GM18508 (cell line): ENCODE measurements at regions not wholly inside any gene's neighbourhood (a gene's known extent, or its start where the extent isn't known, plus 50 kb on each side); places are given as distances from the start of the nearest gene placed in this dataset.

ENCODE experiments used
- ATAC-seq: cut with Tn5 transposase; IDR thresholded peaks from one replicate; pipeline ENCODE4 v1.9.1; 2021; ENCODE audit warnings: moderate number of reproducible peaks; ENCODE audit not compliant: insufficient read depth, unreplicated experiment

- no peak for ATAC-seq
These were observed 706.0 kb upstream of the RAB6C start for GRCh38 chr2:129273266-129274037.

DNA sequence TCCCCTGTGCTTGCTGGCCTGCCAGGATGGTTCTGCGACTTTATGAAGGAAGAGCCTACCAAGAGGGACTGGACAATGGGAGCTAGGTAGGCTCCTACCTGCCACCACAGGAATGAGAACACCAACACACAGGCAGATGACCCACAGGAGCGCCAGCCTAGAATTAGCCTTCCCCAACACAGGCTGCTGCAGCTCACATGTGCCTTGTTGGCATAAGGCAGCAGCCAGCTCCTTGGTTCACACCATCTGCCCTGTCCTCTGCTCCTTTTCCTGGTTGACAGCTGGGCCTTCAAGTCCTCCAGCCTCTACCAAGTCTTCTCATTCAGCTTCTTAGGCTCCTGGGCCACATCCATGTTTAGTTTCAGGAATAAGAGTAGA lies 705.4 kb upstream of the RAB6C start:
- ATAC-seq: no peak

DNA sequence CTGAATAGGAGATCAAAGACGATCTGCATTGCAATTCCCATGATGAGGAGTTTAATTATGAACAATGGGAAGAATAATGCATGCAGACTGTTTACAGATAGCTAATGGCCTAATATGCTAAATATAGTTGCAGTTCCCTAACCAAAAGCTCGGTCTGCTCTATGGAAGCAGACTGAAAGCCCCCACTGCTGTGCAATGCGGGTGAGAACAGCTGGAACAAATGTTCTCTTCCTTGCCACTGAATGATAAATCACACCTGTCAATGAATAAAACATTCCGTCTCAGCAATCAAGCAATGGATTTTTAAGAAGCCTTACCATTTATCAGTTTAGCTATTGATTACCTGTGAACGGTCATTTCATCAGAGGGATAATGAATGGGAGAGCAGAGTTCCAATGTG lies 704.5 kb upstream of the RAB6C start:
- no peak for ATAC-seq

DNA sequence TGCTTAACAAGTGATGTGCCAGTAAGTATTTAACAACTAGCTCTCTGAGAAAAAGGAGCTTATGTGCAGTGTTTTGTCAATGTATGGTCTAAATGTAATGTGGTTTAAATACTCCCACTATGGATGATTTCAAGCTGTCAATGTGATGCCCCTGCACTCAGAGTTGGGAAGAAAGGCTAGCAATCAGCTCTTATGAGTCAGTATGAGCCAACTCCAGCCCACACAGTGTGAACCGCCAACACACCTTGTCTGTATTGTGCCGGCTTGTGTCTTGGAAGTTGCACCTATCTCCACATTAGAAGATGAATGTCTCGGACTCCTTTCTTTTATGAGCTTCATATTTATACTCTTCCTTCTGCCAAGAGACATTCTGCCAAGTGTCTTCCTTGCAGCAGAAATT lies 703.8 kb upstream of the RAB6C start:
- no peak for ATAC-seq

- no peak for ATAC-seq
These were observed 702.4 kb upstream of the RAB6C start for GRCh38 chr2:129276978-129277584.

DNA sequence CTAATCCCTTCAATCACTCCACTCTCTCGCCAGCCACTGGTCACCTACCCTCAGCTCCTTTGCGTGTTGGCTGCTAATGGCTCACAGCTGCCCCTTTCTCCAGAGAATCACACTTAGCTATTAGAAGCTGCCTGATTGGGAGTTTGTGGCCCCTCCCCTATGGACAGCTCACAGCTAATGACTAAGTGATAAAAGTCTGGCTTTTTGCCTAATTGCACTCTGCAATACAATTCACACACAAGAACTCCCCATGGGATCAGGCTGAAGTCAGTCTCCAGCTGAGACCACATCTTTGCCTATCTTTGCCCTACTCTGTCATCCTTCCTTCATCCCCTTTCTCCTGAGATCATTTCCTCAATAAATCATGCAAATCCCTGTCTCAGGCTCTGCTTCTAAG lies 701.9 kb upstream of the RAB6C start:
- ATAC-seq: no peak

DNA sequence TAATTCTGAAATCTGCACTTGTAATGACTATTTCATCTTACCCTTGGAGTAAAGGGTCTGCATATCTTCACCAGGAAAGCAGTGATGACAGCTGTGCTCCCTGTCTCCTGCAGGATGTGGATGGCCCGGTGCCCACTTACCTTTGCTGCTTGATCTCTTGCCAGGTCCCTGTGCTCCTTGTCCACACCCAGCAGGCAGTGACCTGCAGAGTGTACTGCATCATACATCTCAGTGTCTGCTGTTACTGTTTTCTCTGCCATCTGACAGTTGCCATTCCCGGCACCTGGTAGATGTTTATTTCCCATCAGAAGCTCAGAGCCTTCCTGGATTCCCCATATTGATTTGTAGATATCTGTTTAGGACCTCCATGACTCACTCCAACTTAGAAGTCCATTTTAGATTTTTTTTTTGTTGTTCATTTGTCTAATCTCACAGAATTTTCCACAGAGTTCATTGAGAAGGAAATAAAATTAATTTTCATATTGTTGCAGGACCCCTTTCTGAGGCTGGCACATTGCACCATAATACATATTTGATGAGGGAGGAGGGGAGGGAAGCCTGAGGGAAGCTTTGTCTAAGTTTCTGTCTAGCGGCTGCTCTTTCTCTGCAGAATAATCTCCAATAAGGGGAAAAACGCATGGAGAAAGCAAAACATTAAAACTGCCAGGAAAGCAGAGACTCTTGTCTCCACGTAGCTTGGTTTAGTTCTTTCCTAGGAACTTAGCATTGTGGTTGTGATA lies 697.5 kb upstream of the RAB6C start:
- no peak for ATAC-seq

DNA sequence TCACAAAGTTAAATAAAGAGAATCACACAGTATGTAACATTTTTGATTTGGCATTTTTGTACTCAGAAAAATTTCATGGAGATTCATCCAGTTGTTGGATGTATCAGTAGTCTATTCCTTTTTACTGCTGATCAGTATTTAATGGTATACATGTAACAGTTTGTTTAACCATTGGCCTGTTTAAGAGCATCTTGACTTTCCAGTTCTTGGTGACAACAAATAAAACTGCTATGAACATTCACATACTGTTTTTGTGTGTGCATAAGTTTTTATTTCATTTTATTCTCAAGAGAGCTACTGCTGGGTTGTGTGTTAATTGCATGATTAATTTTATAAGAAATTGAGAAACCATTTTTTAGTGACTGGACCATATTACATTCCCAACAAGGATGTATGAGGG lies 694.5 kb upstream of the RAB6C start:
- ATAC-seq: no peak

DNA sequence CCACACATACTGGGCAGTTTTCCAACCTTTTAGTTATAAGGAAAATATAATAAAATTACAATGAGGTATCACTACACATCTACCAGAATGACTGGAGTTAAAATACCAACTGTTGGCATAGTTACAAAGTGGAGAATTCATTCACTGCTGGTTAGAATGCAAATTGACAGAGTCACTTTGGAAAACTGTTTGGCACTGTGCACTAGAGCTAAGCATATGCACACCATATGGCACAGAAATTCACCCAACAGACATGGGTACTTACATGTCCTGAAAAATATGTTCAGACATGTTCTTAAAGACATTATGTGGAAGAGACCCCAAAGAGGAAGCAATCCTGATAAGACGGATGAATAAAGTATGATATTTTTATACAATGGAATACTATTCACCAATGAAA lies 686.1 kb upstream of the RAB6C start:
- ATAC-seq: no peak

- ATAC-seq: no peak
These were observed 683.1 kb upstream of the RAB6C start for GRCh38 chr2:129296396-129296795.

DNA sequence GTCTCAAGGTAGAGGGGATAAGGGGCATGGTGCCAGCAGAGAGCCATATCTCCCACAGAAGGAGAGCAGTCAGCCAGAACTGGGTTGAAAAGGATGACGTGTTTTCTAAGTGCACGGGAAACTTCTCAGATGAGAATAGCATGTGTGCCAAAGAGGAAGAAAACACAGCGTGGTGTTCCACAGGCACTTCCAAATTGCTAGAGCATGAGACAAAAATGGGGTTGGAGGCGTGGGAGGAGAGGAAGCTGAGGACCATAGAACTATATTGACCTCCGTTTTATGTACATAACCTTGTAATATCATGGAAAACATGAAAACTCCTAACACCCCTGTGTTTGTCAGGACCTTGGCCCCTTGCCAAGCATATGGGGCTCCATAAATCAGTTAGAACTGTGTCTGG lies 682.7 kb upstream of the RAB6C start:
- ATAC-seq: no peak

DNA sequence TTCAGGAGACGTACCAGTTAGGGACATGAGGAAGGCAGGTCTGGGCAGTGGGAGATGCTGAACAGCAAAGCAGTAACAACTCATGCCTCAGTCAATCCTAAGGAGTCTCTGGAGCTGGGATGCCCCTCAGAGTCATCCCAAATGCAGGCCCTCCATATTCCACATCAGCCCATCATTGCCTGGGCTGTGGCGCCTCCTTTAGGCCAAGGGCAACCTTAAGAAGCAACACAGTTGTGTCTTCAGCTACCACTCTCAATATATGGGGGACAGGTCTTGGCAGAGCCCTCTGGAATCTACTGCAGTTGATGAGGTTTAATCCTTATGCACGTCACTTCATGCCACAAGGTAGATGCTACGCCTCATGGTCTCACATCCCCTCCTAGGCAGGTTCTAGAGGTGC lies 682.0 kb upstream of the RAB6C start:
- ATAC-seq: no peak

GRCh38 chr2:129299338-129299737 lies 680.1 kb upstream of the RAB6C start:
- ATAC-seq: no peak

DNA sequence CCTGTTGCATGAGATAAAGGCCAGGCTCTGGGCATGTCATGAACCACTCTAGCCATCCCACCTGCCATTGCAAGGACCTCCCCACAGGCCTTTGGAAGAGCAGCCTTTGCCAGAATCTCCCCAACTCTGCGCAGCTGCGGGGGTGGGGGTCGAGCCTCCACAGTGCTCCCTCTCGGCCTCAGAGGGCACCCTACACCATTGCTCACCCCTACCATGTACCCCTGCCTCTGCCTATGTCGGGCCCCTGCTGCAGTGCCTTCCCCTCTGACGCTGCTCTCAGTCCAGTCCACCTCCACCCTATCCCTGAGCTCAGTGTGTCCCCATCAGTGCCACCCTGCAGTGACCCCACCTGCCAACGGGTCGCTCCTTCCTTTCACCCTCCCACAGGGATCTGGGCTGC lies 679.7 kb upstream of the RAB6C start:
- no peak for ATAC-seq

- no peak for ATAC-seq
These were observed 679.0 kb upstream of the RAB6C start for GRCh38 chr2:129300456-129300855.

GRCh38 chr2:129301431-129301913 lies 678.0 kb upstream of the RAB6C start:
- ATAC-seq: no peak

DNA sequence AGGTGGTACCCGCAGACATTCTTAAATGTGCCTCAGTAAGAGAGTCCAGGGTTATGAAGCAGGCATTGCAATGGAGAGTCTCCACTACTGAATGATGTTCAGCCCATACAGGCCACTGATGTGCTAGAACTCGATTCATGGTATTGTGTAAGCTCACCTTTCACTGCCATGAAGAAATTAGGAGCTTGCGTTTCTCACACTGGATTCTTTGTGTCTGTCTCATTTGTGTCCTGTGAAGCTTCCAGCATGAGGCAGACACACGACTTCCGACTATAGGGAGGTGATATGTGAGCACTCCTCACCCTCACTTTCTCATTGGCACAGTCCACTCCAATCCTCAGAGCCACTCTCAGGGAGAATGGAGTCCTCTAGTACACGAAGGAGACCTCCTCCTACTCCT lies 677.4 kb upstream of the RAB6C start:
- ATAC-seq: no peak

DNA sequence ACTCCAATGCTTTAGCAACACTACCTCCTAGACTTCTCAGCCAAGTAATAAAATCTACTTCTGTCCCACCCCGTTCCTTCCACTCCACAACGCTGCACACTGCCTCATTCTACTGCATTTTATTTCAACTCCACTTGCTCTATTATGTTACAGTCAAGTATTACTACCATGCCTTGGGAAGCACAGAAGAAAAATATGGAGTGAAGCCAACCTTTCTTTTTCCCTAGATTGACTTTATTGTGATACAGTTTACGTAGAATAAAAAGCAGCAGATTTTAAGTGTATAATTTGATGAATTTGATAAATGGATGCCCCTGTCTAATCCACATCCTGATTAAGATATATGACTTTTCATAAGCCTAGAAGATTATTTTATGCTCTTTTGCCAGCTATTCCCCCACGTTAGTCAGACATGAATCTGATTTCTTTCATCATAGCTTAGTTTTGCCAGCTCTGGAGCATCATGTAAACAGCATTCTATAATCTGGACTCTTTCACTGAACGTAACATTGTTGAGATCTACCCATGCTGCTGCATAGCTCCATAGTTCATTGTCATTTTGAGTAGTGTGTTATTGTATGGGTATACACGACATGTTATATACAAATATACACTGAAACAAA lies 676.8 kb upstream of the RAB6C start:
- no peak for ATAC-seq

GRCh38 chr2:129314120-129314519 lies 665.3 kb upstream of the RAB6C start:
- ATAC-seq: no peak

GRCh38 chr2:129318581-129319421 lies 660.7 kb upstream of the RAB6C start:
- ATAC-seq: no peak
